OCI-LY1 (cell line): ENCODE measurements at regions not wholly inside any gene's neighbourhood (a gene's known extent, or its start where the extent isn't known, plus 50 kb on each side); places are given as distances from the start of the nearest gene placed in this dataset.
"Not testable (repeated sequence)": the region's sequence is repeated elsewhere in the genome, so short reads cannot be mapped to it uniquely, and the experiment has no call there.

Experiments
- CTCF ChIP-seq: fragments of 200-600 bp; sonication (generic), shearing (Covaris generic); IDR thresholded peaks from 2 replicates; pipeline ENCODE4 v1.5.1; 2017; ENCODE audit warnings: mild to moderate bottlenecking, antibody characterized with exemption, low read length, moderate library complexity, mixed read lengths
- EZH2 ChIP-seq: fragments of 200-600 bp; sonication (generic), shearing (Covaris generic); IDR thresholded peaks from 2 replicates; pipeline ENCODE4 v1.8.0; 2017; ENCODE audit warnings: borderline replicate concordance, mixed run types, mild to moderate bottlenecking, antibody characterized with exemption, low read length, moderate library complexity, mixed read lengths

GRCh38 chrX:63176578-63176977, 174.6 kb downstream of the SPIN4 start:
- not testable (repeated sequence) for TF ChIP-seq CTCF, EZH2
